Adrenal gland (tissue), 9 donors: ENCODE measurements at regions not wholly inside any gene's neighbourhood (a gene's known extent, or its start where the extent isn't known, plus 50 kb on each side); places are given as distances from the start of the nearest gene placed in this dataset.

Experiments used
- DNase-seq, 7 donors: peaks; one replicate each; pipeline ENCODE4 v3.0.0-alpha.2; 2019 to 2020
- H3K27ac ChIP-seq, 5 donors: fragments of 200-600 bp; sonication (generic) in 4 of 5; 1 replicate in 3 of 5; 2 replicates in 2 of 5; pipeline versions ENCODE4 v1.5.1 to v1.8.0; 2016 to 2020; ENCODE audit warnings: mild to moderate bottlenecking in 1 of 5
- H3K27me3 ChIP-seq: fragments of 200-600 bp; 2 replicates; pipeline ENCODE4 v1.8.0; 2021
- H3K36me3 ChIP-seq, 2 donors: fragments of 200-600 bp; replicated peaks in 1 of 2; 1 replicate in 1 of 2; 2 replicates in 1 of 2; pipeline versions ENCODE4 v1.5.1 to v1.8.0; 2018 to 2022
- H3K4me1 ChIP-seq, 2 donors: fragments of 200-600 bp; replicated peaks in 1 of 2; 1 replicate in 1 of 2; 2 replicates in 1 of 2; pipeline versions ENCODE4 v1.5.1 to v1.8.0; 2018 to 2021
- H3K4me3 ChIP-seq, 4 donors: fragments of 200-600 bp; sonication (generic) in 3 of 4; one replicate each; pipeline ENCODE4 v1.5.1; 2016 to 2018
- H3K9me3 ChIP-seq, 3 donors: fragments of 200-600 bp; sonication (generic) in 1 of 3; replicated peaks in 1 of 3; 1 replicate in 2 of 3; 2 replicates in 1 of 3; pipeline versions ENCODE4 v1.5.1 to v1.8.0; 2016 to 2021
- CTCF ChIP-seq, 6 experiments: fragments of 450-650 bp in 4 of 6; fragments of 200-600 bp in 2 of 6; sonication (generic) in 1 of 6; IDR thresholded peaks; 1 replicate in 5 of 6; 2 replicates in 1 of 6; pipeline versions ENCODE4 v1.5.1 to v1.8.0; 2016 to 2021; ENCODE audit warnings: antibody characterized with exemption in 6 of 6, mild to moderate bottlenecking in 2 of 6, moderate library complexity in 1 of 6
- POLR2A ChIP-seq, 2 donors: fragments of 450-650 bp; IDR thresholded peaks; one replicate each; pipeline ENCODE4 v1.6.1; 2017; ENCODE audit warnings: antibody characterized with exemption in 2 of 2, mild to moderate bottlenecking in 2 of 2, moderate library complexity in 1 of 2
- WGBS, 4 donors: extraction: QIAGEN DNeasy Blood & Tissue Kit in 2 of 4; methylation state at CpG; one replicate each; pipeline versions ENCODE4 v1.1.5 to v1.1.7; 2013 to 2017; 5-methylcytosine and 5-hydroxymethylcytosine counted together
- intact Hi-C, 2 donors: fragments of 100-400 bp; cut with DNase I; formaldehyde crosslinking; loops; one replicate each; pipeline versions ENCODE4 v1.14.1 to v1.15.0; 2022 to 2023
- donor health status: healthy with polysubstance abuse.
- donor health status: Bipolar disorder and iron deficiency.
- donor health status: DM: yes; HTN: yes; CAD: no.
- donor health status: DM: no; HTN: no; CAD: no.
- donor health status: DM: no; HTN: no; CAD: no.

- DNase-seq = peak in 1 of 7 donors; percentile 4
- H3K9me3 ChIP-seq = no peaks in the 10 kb centered on the region
Observed at GRCh38 chr22:44372611-44373010, 59.9 kb upstream of the SHISAL1 start.

GRCh38 chr22:44371741-44372525 is 59.2 kb upstream of the SHISAL1 start:
- H3K27ac ChIP-seq = no peak overlapping the region
- TF ChIP-seq POLR2A (IDR thresholded peaks at IDR 0.05) (no peak), CTCF (IDR thresholded peaks at IDR 0.05) (no peak)
- H3K4me1 ChIP-seq = no peaks in the 10 kb centered on the region
- DNase-seq = peak in 1 of 7 donors; percentile 5
- intact Hi-C loops = no loop called here
- 76 to 96% (median 77%) methylated on average over 3 of the region's 3 CpGs for WGBS, 4 donors
- no peaks in the 10 kb centered on the region for H3K36me3 ChIP-seq
- no peak overlapping the region for H3K4me3 ChIP-seq
- H3K27me3 ChIP-seq = no peaks in the 10 kb centered on the region
- H3K9me3 ChIP-seq = no peaks in the 10 kb centered on the region

More at GRCh38 chr22:44372611-44373010, 59.9 kb upstream of the SHISAL1 start:
- Histone ChIP-seq H3K27ac (no peak overlapping the region), H3K4me1 (no peaks in the 10 kb centered on the region), H3K27me3 (no peaks in the 10 kb centered on the region), H3K4me3 (no peak overlapping the region), H3K36me3 (no peaks in the 10 kb centered on the region)
- intact Hi-C loops = no loop called here
- 68 to 92% (median 76%) methylated on average over 3 to 4 of the region's 4 CpGs for WGBS, 4 donors
- no peak for TF ChIP-seq POLR2A (IDR thresholded peaks at IDR 0.05)

- 78 to 86% (median 83%) methylated on average over 16 to 18 of the region's 18 CpGs for WGBS, 4 donors
- intact Hi-C loops = no loop called here
- no peaks in the 10 kb centered on the region for H3K4me1 ChIP-seq
- no peaks in the 10 kb centered on the region for H3K27me3 ChIP-seq
- TF ChIP-seq CTCF (IDR thresholded peaks at IDR 0.05) (no peak), POLR2A (IDR thresholded peaks at IDR 0.05) (no peak)
- no peaks in the 10 kb centered on the region for H3K36me3 ChIP-seq
- H3K27ac ChIP-seq = no peak overlapping the region
- H3K9me3 ChIP-seq = no peaks in the 10 kb centered on the region
- DNase-seq = peak in 1 of 7 donors; percentile 8
- no peak overlapping the region for H3K4me3 ChIP-seq
Observed at GRCh38 chr22:44369916-44370801, 57.4 kb upstream of the SHISAL1 start.

GRCh38 chr22:44369293-44369661 is 56.5 kb upstream of the SHISAL1 start:
- H3K27ac ChIP-seq = no peak overlapping the region
- WGBS, 4 donors = 75 to 83% (median 78%) methylated on average over 7 to 15 of the region's 15 CpGs
- no peaks in the 10 kb centered on the region for H3K27me3 ChIP-seq
- H3K4me1 ChIP-seq = peaks cover 0 to under 1% of the 10 kb centered on the region in 2 donors
- intact Hi-C loops = no loop called here
- H3K4me3 ChIP-seq = no peak overlapping the region
- no peaks in the 10 kb centered on the region for H3K9me3 ChIP-seq
- TF ChIP-seq CTCF (IDR thresholded peaks at IDR 0.05) = no peak
- TF ChIP-seq POLR2A (IDR thresholded peaks at IDR 0.05) = no peak
- DNase-seq = peak in 1 of 7 donors; percentile 11
- no peaks in the 10 kb centered on the region for H3K36me3 ChIP-seq
